CD4-positive, alpha-beta T cell treated with Interleukin-21 for 1 hour (primary cell): ENCODE measurements at regions not wholly inside any gene's neighbourhood (a gene's known extent, or its start where the extent isn't known, plus 50 kb on each side); places are given as distances from the start of the nearest gene placed in this dataset.

Experiments used
- DNase-seq: peaks from one replicate; pipeline ENCODE4 v3.0.0-alpha.2; 2020

GRCh38 chr2:109070290-109070689 lies 58.7 kb upstream of the SH3RF3 start:
- DNase-seq, result no peak

- no peak for DNase-seq
Measured at GRCh38 chr2:109069331-109070194, 59.4 kb upstream of the SH3RF3 start.

DNA sequence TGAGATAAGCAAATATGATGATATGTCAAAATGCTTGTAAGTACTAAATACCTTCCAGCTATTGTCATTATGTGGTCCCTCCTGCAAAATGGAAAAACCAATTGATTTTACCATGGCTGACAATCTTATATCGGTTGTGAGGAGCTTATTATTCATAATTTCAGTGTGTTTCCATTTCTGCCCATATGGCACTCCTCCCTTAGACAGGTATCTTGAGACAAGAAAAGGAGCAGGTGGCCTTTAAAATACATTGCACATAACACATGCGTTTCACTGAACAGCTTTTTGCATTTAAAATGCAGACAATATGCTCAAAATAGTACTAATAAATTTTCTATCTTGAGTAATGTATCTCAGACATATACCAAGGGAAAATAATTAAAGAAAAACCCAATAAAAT lies 60.2 kb upstream of the SH3RF3 start:
- no peak for DNase-seq

DNA sequence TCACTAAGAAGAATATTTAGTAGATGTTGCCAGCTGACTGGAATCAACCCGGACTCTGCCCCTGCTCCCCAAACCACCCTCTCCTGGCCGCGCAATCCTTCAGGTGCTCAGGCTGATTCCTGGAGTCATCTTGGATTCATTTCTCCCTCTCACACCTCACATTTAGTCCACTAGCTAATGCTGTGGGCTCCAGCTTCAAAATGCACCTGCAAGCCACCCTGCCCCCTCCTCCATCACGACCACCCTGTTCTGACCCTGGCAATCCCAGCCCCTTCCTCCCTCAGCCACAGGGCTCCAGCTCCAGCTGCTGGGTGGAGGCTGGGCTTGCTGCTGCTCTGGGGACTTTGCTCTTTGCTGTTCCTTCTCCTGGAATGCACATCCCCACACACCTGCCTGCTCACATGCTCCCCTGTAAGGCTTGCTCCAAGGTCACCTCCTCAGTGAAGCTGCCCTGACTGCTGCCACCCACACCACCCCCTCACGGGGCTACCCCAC lies 61.3 kb upstream of the SH3RF3 start:
- no peak for DNase-seq

DNA sequence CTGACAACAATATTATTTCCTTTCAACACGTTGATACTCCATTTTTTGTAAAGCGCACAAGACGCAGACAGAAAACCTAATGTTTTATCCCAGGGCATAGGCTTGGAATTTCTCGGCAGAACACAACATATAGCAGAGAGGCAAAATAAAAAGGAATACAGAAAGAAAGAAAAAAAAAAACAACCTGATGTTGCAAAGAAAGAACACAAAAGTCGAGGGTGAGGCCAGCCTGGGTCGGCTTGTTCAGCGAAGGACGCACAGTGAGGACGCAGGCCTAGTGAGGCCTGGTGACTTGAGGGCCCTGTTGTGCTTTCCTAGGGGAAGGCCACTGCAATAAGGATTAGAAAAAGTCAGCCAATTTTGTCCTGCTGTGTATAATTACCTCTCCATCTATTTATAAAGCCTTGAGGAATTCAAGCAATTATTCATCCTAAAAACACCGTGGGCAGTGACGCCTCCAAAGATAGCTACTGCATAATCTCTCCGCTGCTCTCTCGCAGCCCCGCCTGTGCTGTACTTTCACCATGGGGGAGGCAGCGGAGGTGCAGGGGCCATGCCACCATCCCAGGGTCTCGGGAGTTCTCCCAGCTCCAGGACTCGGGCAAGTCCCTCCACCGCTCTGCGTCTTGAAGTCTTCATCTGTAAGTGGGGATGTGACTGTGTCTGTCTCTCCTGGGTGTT lies 61.9 kb upstream of the SH3RF3 start:
- DNase-seq, result no peak

GRCh38 chr2:109066501-109066900 lies 62.5 kb upstream of the SH3RF3 start:
- DNase-seq, result no peak

DNA sequence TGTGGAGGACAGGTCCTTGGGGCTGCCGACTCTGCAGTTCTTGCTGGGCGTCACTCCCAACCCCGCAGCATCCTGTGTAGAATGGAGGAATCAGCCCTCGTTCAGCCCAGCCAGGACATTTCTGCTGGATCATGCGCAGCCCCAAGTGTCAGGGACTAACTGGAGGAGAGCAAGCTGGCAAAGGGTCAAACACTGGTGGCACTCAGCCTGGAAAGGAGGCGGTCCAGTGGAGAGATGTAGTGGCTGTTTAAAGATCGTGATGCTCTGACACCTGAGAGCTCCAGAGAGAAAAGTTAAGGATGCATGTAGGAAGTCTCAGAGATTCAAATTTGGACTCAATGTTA lies 63.6 kb upstream of the SH3RF3 start:
- no peak for DNase-seq

GRCh38 chr2:109064660-109065390 lies 64.2 kb upstream of the SH3RF3 start:
- DNase-seq, result no peak

- DNase-seq, result no peak
Measured at GRCh38 chr2:109062859-109063700, 65.9 kb upstream of the SH3RF3 start.

DNA sequence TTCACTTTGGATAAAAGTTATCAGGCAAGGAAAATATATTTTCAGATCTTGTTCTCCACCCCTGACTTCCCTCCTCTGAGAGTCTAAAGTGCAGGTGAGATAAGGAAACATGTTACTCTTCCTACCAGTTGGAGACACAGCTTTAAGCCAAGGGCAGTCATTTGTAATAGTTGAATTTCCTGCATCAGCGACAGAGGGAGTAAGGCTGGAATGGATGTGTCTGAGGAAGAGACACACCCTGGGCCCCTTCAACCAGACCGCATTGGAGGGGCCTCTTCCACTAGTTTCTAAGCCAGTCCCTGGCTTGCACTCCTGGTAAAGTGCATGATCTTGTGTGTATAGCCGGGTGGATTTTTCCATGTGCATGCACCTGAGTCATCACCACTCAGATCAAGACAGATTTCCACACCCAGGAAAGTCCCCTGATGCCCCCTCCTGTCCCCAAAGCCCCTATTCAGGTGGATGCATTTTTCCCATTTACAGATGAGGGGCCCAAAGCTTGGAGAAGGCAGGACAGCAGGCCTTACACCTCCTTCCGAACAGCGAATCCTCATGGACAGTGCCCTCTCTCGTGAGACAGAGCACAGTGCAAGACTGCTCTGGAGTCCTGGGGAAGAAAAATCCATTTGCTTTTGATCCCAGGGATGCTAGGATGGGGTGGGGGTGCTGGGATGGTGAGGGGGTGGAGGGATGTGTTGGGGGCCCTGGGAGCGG lies 66.7 kb upstream of the SH3RF3 start:
- no peak for DNase-seq

- DNase-seq, result no peak
Measured at GRCh38 chr2:109061736-109062135, 67.3 kb upstream of the SH3RF3 start.

GRCh38 chr2:109060496-109060895 lies 68.5 kb upstream of the SH3RF3 start:
- no peak for DNase-seq

DNA sequence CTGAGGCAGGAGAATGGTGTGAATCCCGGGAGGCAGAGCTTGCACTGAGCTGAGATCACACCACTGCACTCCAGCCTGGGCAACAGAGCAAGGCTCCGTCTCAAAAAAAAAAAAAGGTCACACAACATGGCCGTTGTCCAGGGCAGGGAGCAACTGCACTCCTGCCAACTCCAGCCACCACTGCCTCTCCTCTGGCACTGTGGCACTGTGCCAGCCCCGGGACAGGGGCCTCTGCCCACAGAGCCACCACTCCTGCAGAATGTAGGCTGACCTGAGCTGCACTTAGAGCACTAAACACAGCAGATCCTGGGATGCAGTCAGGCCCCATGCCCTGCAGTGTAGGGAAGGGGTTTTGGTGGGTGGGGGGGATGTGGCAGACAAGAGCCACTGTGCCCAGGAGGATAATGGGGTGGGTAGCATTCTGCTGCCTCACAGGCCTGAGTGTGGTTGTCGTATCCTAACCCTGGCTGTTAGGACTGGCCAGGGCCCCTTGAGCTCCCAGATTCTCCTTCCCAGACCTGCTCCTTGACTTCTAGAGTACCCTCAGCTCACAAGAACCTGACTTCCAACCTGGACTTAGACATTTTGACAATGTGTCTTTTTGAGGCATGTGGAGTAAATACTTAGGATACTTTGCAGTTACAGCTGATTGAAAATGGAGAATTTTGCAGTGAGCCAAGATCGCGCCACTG lies 69.4 kb upstream of the SH3RF3 start:
- no peak for DNase-seq

GRCh38 chr2:109058802-109059201 lies 69.8 kb upstream of the EDAR start:
- DNase-seq, result no peak

GRCh38 chr2:109058191-109058632 lies 69.2 kb upstream of the EDAR start:
- DNase-seq, result no peak

GRCh38 chr2:109057686-109058085 lies 68.7 kb upstream of the EDAR start:
- peak; percentile 8 for DNase-seq

- no peak for DNase-seq
Measured at GRCh38 chr2:109055435-109055834, 66.4 kb upstream of the EDAR start.

DNA sequence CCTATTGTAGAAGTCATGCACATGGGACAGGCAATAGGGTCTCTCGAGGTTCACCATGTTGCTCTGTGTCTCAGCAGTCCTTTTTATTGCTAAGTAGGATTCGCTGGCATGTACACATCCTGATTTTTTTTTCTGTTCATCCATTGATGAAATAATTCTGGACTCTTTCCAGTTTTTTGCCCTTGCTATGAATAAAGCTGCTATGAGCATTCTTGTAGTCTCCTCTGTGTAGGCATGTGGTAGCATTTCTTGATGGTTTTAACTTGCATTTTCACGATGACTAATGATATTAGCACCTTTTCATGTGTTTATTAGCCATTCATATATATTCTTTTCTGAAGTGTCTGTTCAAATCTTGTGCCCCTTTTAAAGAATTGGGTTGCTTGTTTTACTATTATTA lies 65.8 kb upstream of the EDAR start:
- DNase-seq, result no peak

DNA sequence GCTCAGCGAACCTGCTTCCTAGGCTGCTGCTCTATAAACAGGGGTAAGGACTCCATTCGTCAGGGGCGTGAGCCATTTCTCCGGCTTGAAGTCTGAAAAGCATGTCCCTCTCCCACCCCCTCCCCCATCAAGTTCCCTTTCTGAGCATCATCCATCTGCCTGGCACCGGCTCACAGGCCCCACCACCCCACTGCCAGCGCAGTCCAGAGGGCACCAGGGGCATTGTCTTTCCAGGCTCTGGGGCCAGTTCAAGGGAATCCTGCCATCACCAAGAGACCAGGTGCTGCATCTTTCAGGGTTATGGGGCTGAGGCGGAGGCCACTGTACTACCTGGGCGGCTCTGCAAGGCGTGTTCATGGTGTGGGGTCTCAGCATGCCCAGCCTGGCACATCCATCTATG lies 64.7 kb upstream of the EDAR start:
- no peak for DNase-seq

DNA sequence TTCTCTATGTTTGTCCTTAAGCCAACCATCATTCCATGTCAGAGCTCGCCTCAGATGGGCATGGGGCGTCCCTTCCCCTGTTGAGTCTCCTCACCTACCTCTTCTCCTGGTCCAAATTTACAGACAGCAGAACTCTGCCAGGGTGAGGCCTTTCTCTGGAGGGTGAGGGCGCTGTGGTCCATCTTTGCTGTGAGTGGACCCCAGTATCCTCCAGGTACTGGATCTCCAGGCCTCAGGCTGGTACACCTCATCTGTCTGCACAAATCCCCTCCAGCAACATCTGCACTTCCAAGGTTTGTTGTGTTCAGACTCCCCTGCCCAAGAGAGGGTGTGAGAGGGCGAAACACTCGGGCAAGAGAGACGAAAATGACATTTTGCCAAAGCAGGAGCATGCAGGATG lies 63.9 kb upstream of the EDAR start:
- DNase-seq, result no peak

DNA sequence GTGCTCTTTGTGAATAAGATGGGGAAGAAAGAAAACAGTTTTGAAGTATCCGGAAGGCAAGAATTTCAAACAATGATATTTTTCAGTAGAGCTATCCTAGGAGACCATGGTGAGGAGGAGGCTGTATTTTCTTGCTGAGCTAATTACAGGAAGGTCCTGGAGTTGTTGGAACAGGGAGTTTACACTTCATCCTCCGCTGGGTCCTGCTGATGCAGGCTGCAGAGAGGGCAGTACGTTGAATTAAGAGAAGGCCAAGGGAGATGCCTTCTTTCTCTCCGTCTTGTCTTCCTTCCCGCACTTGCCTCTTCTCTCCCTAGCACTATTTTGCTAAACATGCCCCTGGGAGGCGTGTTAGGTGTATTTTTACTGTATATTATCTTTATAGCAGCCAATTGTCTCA lies 60.0 kb upstream of the EDAR start:
- no peak for DNase-seq
